CD4-positive, alpha-beta T cell treated with Interferon alpha-2 for 1 hour (primary cell): ENCODE measurements at regions not wholly inside any gene's neighbourhood (a gene's known extent, or its start where the extent isn't known, plus 50 kb on each side); places are given as distances from the start of the nearest gene placed in this dataset.
"Not testable (repeated sequence)": the region's sequence is repeated elsewhere in the genome, so short reads cannot be mapped to it uniquely, and the experiment has no call there.

Experiments
- DNase-seq, 2 donors: peaks; one replicate each; pipeline ENCODE4 v3.0.0-alpha.2; 2020 to 2022

- DNase-seq, result not testable (repeated sequence)
Measured at GRCh38 chr15:39261397-39262183, 319.3 kb upstream of the THBS1 start.

- DNase-seq, result peak in 1 of 2 donors; percentile 3
Measured at GRCh38 chr15:39262995-39263772, 317.7 kb upstream of the THBS1 start.

GRCh38 chr15:39265261-39265660 lies 315.6 kb upstream of the THBS1 start:
- DNase-seq, result no peak

DNA sequence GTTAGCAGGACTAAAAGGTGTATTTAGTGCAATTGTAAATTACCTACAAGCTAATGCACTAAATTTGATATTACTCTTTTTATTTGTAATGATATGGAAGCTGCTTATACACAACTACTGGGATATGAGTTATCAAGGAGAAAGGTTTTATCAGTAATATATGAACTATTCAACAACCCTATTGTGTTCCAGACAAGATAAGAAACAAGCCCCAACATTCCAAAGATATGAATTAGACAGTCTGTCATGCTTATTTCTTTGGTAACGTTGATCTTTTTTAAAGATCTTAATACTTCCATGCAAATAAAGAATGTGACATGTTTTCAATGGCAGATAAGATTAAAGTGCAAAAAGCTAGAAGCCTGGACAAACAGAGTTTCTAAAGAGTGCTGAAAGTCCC lies 314.0 kb upstream of the THBS1 start:
- DNase-seq, result no peak

GRCh38 chr15:39267685-39268084 lies 313.2 kb upstream of the THBS1 start:
- DNase-seq, result no peak

DNA sequence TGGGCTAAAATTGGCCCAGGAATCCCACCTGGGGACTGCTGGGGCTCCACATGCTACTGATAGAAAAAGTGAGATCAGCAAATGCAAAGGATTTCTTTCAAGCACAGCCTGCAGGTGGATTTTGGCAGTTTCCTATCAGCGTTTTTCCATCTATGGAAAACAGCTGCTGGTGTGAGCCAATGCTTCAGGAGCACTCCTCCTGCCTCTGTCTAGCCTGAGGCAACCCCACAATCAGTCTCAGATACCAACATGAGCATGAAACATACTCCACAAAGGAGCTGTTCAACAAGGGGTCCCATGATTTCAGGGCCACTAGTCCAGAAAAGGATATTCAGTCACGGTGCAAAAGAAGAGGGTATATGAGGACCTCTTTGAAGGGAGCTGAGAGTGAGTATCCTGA lies 311.5 kb upstream of the THBS1 start:
- no peak for DNase-seq

- DNase-seq, result no peak
Measured at GRCh38 chr15:39269821-39270220, 311.1 kb upstream of the THBS1 start.

DNA sequence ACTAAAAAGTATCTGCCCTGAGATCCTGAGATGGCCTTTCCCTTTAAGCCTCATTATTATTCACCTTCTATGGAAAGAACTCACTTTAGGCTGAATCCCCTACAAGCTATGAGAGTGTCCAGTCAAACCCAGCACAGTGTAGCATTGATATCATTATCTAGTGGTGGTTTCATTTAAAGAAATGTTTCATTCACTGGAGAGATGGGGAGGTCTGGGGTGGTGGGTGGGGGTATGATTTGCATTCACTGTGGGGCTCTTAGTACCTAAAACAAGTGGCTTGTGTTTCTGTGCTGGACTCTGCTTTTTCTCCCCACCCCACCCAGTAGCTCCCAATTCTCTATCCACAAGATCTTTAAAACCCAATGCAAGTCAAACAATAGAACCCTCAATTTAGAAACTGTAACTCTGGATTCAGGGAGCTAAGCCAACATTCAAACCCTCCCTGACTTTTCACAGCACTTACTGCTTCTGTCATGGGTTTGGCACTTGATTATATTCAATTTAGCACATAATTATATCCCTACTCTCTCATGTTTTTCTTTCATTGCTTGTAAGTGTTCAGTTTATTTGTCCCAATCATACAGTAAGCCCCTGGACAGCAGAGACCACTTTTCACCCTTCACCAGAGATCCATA lies 310.5 kb upstream of the THBS1 start:
- no peak for DNase-seq

DNA sequence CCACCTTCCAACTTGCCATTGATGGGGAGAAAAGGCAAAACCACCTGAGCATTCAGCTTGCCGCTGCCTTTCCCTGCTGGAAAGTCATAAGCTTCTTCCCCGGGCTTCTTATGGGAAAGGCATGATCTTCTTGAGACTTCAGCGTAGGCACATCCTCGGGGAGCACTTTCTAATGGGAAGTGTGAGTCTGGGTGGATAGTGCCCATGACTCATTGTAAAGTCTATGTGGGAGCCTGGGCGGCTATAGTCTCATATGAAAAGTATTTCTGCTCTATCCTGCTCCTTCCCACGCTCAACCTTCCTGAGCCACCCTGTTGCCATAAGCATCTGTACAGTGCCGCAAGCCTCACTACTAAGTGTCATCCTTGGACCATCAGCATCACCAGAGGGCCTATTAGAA lies 309.9 kb upstream of the THBS1 start:
- DNase-seq, result no peak

DNA sequence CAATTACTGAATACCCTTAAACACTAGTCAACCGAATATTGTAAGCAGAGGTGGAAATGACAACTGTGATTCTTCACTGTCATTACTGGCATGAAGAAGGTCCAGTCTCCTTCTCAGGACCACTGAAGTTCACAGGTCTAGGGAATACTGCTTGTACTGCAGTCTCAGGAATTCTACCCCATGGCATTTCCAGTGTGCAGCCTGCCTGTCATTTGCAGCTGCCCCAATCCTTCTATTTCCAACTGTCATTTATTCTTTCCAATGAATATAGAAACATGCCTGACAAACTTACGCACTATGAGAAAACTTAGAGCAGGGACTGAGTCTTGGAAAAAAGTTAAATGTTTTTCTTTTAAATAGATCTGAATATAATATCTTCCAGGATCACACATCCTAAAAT lies 308.0 kb upstream of the THBS1 start:
- no peak for DNase-seq

GRCh38 chr15:39273717-39274411 lies 307.0 kb upstream of the THBS1 start:
- DNase-seq, result no peak

GRCh38 chr15:39275066-39275465 lies 305.8 kb upstream of the THBS1 start:
- no peak for DNase-seq

DNA sequence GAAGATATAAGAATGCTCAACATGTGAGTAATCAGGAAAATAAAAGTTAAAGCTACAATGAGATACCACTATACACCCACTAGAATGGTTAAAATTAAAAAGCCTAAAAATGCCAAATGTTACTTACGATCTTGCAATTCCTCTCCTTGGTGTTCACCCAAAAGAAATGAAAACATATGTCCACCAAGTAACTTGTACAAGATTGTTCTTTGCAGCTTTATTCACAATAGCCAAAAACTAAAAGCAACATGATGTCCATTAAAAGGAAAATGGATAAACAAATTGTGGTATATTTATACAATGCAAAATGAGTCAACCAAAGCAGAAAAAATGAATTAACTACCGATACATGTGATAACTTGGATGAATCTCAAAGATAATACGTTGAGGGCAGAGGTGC lies 301.6 kb upstream of the THBS1 start:
- no peak for DNase-seq

- DNase-seq, result no peak
Measured at GRCh38 chr15:39281094-39281493, 299.8 kb upstream of the THBS1 start.

DNA sequence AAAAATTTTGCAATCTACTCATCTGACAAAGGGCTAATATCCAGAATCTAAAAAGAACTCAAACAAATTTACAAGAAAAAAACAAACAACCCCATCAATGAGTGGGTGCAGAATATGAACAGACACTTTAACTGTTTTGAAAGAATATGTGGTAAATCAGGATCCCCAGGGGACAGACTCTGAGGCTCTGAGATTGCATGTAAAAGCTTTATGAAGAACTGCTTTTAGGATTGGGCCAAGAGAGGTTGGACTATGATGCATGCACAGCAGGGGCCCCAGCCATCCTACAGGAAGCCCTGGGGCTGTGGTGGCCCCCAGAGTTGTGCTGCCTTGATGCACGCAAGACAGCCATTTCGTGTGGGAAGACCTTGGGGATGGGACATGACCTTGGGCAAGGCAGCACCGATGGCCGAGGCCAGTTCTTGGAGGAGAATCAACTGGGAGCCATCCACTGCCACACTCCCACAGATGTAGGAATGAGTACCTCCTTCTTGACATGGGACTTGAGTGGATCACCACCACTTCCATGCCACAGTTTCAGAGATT lies 298.1 kb upstream of the THBS1 start:
- no peak for DNase-seq

- DNase-seq, result no peak
Measured at GRCh38 chr15:39283531-39283930, 297.3 kb upstream of the THBS1 start.

- DNase-seq, result no peak
Measured at GRCh38 chr15:39285071-39285470, 295.8 kb upstream of the THBS1 start.

DNA sequence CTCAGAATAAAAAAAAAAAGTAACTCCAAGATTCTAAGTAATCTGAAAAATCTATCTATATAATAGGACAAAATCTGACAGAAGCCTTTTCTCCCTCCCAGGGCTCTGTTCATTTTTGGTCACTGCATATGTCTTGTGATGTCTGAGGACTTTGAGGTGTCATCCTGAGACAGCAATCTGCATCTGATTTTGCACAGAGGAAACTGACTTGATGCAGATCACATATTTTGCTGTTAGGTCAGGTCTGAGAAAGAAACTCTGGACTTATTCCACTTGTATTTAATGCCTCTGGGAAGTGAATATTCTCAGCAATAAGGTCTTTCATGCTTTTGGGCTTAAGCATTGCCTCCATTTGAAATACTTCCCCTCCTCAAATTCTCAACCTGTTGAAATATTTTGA lies 295.2 kb upstream of the THBS1 start:
- no peak for DNase-seq

DNA sequence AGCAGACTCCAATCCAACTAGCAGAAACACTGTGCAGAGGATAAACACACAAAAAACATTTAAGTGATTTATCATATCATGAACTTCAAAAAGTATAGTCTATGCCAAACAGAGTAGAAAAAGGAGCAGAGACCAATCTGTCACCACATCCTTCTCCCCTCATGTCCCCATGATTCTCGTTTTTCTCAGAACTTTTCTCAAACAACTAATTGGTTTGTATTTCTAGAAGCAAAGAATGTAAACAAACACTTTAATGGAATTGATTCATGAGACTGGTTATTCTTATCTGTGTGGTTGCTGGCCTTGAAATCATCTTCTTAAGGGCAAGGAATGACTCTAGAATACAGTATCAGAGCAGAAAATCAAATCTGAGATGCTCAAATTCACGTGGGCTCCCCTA lies 294.2 kb upstream of the THBS1 start:
- no peak for DNase-seq

DNA sequence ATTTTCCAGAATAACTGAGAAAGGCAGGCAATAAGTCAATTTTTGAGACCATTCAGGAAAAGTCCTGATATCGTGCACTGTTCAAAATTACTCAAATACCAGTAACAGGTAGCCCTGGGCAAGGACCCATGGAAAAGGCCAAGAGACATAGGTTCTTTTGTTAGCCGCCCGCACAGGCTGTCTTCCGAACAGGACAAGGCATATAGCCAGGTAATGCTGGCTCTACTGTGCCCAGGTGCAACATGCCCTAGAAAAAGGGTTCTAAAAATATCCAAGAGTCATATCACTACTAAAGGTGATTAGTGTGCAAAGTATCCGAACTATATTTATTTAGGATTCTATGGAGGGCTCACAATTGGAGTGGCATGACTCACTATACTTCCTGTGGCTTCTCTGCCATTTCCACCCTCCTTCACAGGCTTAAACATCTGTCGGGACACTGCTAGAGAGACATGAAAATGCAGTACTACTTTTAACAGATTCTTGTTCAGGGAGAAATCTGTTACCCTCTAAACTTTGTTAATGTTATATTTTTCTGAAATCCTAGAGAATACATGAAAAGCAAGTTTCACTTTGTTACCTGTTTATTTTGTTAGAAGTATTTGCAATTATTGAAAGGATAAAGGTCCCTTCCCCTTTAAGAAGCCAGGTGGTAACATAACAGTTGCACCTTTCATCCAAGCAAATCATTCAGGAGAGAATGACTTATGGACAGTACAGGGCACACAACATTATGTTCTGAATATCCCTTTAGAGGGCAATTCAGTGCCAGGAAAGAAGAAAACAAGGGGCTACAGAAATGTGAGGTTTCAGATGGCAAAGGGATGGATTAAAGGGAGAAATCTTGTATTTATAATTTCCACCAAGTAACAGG lies 293.3 kb upstream of the THBS1 start:
- no peak for DNase-seq

DNA sequence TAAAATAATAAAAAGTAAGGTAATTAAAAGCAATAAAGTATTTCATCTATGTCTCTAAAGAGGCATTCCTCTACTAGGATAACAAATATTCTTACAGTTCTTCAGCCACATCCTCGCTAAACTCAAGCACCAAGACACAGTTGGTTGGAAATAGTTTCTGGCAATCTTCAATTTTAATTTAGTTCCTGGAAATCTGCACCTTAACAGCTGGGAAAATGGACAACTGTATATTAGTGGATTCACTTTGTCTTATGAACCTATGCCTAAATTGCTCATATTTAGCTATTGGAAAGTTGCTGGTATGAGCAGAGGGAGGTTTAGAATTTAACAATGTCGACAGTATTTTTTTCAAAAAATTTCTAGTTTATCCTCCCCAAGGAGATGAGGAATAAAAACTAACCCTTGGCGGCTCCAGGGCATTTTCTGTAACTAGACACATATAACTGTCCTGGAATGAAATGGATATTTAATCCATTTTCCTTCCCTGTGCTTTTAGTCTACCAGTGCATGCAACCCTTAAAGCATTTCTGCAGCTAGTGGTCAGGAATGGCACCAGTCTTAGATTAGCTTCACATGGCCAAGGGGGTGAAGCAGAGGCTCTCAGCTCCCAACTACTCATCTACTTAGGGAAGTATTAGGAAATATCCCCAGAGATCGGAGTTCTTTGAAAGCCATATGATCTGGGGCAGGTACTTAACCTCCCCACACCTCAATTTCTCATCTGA lies 290.0 kb upstream of the THBS1 start:
- DNase-seq, result no peak
